ENCODE measurements at regions not wholly inside any gene's neighbourhood (a gene's known extent, or its start where the extent isn't known, plus 50 kb on each side); places are given as distances from the start of the nearest gene placed in this dataset.

DNA sequence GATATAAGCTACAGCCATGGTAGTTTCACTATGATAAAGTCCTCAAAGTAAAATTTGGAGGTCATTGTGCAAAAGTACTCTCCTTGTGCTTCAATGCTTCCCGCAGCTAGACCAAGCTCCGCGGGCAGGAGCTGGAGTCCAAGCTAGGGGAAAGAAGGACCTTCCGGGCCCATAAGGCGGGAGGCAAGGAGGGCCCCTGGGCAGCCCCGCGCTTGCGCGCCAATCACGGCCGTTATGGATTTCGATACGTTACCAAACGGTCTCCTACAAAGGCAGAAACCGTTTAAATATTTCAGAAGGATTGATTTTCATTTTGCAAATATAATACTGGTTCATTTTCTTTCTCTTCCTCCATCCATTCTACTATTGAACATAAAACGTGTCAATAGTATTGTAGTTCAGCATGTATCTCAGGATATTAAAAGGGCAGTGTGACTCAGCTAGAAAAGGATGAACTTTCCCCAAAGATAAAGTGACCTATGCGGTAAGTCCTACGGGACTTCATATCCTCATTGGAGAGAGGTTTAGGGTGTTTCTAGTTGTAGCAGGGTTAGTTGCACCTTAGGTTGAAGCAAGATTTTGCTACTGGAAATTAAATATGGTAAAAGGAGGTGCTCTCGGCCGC is 128.0 kb downstream of the KIF20B start:
- DNase-seq (ENCODE audit: extremely low read depth in 1 of 11, low read depth in 9 of 11, low spot score in 4 of 11) = no peak

DNA sequence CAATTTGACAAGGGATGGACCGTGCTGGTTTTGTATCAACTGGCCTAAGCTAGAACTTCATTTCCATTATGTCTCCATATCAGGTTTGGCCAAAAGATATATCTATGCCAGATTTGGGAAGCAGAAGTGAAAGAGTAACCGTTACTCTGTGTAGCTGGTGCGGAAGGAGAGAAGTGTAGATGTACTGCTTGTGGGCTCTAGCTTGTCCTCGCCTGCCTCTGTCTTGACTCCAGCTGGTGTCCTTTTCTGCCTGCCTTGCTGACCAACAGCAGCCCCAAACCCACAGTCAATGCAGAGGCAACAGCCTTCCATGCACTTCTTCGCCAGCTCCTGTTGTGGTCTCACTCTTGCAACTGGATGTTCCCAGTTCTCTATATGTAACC is 128.5 kb downstream of the KIF20B start:
- DNase-seq (ENCODE audit: extremely low read depth in 1 of 11, low read depth in 9 of 11, low spot score in 4 of 11) = no peak

DNA sequence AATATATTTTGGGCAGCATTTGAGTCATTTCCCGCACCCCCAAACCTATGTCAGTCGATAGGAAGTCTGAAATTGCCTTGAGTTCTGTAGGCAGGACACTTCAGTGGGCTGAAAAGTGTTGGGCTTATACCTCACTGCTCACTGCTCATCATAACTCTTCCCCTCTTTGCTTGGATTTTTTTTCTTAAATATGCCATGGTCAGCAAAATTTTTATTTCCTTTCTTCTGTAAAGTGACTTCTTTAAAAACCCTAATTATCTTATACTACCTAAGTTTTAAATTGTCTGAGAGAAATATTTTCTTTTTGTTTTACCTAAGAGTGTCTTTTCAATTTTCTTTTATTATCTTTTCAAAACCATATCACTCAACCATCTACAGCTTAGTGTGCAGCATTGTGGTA is 129.2 kb downstream of the KIF20B start:
- DNase-seq (ENCODE audit: extremely low read depth in 1 of 11, low read depth in 9 of 11, low spot score in 4 of 11) = no peak

DNA sequence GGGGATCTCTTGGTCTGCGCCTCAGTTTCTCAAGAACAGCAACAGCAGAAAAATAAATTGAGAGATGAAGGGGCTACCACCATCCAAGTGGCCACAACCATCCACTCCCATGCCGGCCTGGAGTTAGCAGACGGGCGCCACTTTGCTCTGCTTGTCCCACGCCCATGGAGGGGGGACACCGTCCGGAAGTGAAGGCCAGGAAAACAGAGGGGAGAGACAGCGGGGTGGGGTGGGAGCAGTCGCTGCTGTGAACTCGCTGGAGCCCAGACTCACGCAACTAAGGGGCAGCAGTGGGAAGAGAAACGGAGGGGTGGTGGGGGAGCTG is 135.4 kb downstream of the KIF20B start:
- peak in 1 of 11 donors; percentile 17 for DNase-seq (ENCODE audit: extremely low read depth in 1 of 11, low read depth in 9 of 11, low spot score in 4 of 11)

DNA sequence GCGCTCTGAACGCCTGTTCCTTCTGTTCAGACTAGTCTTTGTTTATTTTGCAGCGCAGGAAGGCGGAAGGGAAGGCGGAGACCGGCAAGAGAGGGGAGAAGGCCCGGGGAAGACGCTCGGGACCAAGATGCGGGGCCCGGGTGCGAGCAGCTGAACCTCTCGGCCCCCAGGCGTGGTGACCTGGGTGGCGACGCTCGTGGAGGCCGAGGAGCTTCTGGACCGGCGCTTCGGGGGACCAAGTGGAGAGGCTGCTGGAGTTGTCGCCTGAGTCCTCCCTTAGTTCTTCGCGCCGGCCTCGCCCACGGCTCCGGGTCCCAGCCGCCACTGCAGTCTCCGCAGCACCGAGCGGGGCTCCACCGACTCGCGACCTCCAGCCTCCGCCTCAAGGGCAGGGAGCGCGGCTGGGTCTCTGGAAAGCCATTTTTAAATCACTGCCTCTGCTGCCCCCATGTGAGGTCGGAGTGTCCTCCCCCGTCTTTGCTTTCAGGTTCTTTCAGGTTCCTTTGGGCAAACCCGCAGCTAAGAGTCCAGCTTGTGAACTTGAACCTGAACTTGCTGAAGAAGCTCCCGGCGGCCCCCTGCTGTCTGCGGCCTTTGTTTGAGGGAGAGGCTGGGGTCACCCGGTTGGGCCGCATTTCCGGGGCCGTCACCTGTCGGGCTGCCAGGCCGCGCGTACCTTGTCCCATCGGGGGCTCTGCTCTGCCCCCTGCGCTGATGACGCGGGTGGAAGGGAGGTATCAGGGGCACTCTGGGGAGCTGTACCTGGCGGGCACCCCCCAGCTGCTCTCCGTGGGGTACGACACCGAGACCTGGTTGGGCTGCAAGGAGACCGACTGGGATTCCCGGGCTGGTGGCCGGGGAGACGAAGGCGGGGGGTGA is 136.0 kb downstream of the KIF20B start:
- DNase-seq (ENCODE audit: extremely low read depth in 1 of 11, low read depth in 9 of 11, low spot score in 4 of 11) = peak in 6 of 11 donors; percentile 28 to 61 (median 38)

DNA sequence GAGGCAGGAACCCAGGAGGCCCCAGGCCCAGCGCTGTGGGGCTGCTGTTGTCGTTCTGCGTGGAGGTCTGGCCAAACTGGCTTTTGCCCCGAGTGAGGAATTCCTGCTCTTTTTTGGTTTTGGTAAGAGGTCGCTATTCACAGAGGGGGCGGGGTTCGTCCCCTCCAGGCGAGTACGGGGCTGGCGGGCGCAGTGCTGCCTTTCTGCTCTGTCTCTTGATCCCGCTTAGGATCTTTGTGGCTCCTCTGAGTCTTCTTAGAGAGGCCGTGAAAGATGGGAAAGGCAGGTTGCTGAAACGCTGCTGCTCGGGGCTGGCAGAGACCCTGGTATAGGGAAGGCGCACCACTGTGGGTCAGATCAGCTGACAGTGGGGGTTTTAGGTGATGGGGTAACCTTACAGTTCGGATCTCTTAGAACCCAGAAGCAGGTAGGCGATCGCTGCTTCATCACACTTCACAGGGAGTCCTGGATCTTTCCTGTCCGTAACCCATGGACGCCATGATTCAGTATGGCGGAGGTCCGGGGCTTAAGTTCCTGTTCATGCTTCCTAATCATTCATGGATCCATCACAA is 136.7 kb downstream of the KIF20B start:
- DNase-seq (ENCODE audit: extremely low read depth in 1 of 11, low read depth in 9 of 11, low spot score in 4 of 11) = peak in 1 of 11 donors; percentile 19

DNA sequence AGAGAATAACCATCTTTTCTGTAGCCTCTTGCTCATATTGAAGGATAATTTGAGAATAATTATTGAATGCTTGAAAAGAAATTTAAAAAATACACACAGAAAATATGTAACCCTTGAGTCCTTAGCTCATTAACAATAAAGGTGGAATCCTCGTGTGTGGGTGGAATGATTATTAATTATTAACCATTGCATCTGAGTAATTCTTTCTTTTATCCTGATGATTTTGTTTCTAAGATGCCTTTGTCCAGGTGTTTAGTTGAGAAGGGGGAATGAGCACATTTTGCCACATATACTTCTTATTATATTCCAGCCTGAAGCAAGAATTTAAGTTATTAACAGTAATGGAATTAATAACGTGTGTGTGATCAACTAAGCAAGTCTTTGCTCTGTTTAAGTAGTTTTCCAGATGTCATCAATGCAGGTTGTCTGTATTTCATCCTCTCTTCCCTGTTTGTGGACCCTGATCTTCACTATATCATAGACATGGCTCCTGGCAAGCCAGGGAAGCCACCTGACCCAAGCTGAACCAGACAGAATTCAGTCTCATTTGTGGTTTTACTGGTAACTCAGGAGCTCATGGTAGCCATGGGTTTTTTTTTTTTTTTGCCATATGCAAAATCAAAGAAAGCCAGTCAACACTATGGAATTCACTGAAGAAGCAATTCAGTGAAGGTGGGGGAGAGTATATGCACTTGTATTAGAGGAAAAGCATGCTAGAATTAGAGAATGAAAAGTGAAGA is 144.3 kb downstream of the KIF20B start:
- no peak for DNase-seq (ENCODE audit: extremely low read depth in 1 of 11, low read depth in 9 of 11, low spot score in 4 of 11)

DNA sequence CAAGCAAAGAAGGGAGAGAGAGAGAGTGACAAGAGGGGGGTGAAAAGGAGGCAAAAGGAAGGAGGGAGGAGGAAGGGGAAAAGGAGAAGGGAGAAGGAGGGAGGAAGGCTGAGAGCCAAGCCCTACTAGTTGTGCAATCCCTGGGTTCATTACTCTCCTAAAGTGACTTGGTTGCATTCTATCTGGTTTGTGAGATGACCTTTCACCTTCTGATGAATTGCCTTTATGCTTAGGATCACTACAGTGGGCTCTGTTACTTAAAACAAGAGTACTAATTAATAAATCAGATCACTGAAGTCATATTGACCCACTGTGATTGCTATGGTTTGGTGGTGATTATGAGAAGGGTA is 144.9 kb downstream of the KIF20B start:
- DNase-seq (ENCODE audit: extremely low read depth in 1 of 11, low read depth in 9 of 11, low spot score in 4 of 11) = no peak

DNA sequence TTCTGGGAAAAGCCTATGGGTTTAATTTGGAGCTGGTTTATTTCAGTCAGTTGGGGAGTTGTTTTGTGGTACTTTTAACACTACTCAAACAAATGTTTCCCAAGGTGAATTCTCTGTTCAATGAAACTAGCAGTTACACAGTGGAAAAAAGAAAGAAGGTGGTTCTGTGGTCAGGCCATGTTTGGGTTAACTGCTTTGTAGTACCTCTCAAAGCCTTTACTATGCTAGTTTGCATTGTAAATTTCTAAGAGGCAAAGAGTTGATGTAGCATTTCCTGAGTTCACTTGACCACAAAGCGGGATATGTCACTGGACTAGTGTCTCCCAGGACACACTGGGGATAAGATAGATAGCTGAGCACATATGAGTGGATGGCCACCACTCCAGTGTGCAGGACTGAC is 145.4 kb downstream of the KIF20B start:
- no peak for DNase-seq (ENCODE audit: extremely low read depth in 1 of 11, low read depth in 9 of 11, low spot score in 4 of 11)

DNA sequence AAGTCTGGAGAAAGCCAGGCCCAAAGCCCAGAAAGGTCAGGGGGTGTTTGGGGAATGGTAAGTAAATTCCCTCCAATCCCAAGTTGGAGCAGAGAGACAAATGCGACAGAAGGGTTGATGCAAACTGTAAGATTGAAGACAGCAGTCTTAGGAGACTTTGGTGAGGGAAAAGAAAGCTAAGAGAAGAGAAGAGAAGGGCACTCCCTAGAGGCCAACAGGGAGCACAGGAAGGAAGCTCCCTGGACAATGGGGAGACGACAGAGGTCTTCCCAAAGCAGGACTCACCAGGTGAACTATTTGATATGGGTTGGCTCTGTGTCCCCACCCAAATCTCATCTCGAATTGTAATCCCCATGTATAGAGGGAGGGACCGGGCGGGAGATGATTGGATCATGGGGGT is 151.5 kb downstream of the KIF20B start:
- DNase-seq (ENCODE audit: extremely low read depth in 1 of 11, low read depth in 9 of 11, low spot score in 4 of 11) = no peak

DNA sequence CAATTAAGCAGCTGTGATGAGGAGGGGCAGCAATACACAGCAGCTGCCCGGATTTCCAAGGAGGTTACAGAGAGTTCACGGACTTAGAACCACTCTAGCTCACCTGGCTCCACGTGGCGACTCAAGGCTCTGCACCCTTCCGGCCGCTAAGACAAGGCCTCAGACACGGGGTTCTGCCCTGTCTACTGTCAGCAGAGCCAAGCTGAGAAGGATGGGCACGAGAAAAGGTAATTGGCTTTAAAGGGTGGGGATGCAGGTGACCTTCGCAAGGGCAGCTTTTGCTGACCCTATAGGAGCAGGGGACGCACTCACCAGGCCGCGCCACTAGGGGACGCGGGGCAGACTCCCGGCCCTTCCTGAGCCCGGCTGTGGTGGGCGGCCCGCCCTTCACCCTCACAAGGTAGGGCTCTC is 152.4 kb downstream of the KIF20B start:
- DNase-seq (ENCODE audit: extremely low read depth in 1 of 11, low read depth in 9 of 11, low spot score in 4 of 11) = no peak

DNA sequence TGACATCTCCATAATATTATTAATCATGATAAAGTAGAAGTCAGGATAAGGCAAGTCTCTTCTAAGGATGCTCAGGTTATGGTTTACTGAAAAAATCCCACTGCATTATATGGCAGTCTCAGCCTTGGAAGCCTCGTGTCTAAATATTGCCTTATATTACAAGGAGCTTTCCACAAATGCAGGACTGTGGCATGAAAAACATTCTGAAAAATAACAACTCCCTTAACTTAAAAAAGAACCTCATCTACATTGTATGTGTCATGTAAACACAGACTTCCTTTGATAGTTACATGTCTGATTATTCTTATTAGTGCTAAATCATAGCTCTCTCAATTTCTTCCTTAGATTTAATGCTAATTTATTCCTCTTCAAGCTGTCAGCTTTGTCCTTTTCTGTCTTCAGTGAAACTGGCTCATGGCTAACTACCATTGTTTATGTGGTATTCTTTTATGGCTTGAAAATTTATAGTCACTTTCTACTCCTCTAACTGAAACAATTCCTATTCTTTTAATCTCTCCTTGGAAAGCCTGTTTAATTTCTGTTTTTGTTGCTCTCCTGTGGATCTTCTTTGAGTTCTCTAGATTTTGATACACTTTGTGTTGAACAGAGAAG is 156.1 kb downstream of the KIF20B start:
- no peak for DNase-seq (ENCODE audit: extremely low read depth in 1 of 11, low read depth in 9 of 11, low spot score in 4 of 11)

DNA sequence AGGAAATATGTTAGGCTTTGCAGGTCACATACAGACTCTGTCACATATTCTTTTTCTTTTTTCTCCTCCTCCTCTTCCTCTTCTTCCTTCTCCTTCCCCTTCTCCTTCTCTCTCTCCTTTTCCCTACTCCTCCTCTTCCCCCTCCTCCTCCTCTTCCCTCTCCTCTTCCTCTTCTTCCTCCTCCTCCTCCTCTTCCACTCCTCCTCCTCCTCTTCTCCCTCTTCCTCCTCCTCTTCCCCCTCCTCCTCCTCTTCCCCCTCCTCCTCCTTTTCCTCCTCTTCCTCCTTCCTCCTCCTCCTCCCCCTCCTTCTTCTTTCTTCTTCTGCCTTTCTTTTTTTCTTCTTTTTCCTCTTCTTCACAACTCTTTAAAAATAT is 159.8 kb downstream of the KIF20B start:
- no peak for DNase-seq (ENCODE audit: extremely low read depth in 1 of 11, low read depth in 9 of 11, low spot score in 4 of 11)

DNA sequence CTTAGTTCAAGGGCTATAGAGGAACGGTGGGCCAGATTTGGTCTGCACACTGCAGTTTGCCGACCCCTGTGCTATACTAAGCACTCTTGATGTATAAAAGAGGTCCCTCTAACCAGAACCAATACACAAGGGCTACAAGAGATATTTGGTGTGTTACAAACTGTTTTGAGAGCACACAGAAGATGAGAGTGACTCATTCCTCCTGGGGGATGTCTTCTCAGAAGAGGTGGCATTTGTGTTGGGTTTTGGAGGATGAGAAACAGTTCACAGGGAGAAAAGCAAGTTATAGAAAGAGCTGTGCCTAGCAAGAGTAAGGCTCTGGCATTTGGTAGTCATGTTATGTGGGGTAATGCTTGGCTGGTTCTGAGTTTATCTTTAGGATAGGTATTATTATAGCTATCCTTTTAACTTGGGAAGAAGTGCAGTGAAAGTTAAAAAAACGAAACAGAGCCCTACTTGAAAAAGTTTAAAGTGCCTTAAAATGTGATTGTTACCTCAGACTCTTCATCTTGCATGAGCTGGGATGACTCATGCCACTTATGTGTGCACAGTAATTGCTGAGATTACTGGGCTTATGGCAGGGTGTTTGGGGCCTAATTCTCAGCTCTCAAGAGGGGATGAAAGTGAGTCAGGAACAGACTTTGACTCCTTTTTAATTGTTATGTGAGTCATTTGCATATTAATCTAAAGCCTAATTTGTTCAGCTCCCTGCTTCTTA is 160.4 kb downstream of the KIF20B start:
- DNase-seq (ENCODE audit: extremely low read depth in 1 of 11, low read depth in 9 of 11, low spot score in 4 of 11) = no peak

DNA sequence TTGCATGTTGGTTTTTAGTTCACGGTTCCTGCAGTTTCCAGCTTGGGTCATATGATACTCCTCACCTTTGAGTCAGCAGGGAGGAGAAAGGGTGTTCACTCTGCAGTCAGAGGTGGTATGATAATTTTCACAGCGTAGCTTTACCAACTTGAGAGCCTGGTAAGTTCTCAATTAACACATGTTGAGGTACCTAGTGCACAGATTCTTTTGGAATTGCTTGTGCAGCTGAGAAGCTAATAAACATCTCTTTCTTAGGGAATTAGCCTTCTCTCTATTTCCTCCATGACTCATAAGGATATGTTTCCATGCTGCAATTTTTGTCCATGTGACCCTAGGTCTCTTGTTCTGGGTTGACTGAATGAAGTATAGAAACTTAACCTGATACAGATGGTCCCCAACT is 166.6 kb downstream of the KIF20B start:
- DNase-seq (ENCODE audit: extremely low read depth in 1 of 11, low read depth in 9 of 11, low spot score in 4 of 11) = no peak

DNA sequence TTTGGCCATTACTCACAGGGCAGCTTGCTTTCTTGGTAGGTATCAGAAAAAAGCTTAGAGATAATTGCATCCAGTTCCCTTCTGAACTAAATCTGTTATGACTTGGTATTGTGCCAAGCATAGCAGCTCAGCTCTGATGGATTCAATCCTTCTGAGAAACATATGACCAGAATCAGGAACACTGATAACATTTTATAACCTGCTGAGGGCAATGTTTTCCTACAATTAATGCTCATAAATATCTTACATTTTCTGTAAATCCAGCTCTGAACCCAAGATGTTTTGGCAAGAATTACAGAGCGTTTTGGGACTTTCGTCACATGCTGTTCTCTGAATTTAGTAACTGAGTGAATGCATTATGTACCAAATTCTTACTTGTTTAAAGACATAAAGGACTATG is 167.8 kb downstream of the KIF20B start:
- peak in 5 of 11 donors; percentile 31 to 55 (median 47) for DNase-seq (ENCODE audit: extremely low read depth in 1 of 11, low read depth in 9 of 11, low spot score in 4 of 11)

DNA sequence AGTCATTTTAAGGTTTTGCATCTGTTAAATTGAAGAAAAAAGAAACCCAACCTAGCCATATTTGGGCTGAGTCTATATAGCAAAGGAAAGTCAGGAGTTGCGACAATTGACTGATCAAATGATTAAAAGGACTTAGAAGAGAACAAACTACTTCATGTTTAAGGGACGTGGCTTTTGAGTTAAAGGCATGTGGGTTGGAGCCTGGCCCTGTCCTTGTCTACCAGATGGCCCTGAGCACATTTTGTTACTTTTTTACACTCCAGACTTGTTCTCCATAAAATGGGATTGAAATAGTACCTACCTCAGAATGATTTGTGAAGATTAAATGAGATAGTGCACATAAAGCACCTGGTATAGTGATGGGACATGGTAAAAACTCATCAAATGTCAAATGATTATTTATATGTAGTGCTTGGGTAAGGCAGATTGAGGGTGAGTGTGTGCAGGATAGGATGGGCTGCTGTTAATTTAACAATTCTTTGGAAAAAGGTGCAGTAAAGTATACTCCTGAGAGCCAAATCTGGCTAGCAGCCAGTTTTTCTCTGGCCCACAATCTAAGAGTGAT is 168.3 kb downstream of the KIF20B start:
- no peak for DNase-seq (ENCODE audit: extremely low read depth in 1 of 11, low read depth in 9 of 11, low spot score in 4 of 11)

DNA sequence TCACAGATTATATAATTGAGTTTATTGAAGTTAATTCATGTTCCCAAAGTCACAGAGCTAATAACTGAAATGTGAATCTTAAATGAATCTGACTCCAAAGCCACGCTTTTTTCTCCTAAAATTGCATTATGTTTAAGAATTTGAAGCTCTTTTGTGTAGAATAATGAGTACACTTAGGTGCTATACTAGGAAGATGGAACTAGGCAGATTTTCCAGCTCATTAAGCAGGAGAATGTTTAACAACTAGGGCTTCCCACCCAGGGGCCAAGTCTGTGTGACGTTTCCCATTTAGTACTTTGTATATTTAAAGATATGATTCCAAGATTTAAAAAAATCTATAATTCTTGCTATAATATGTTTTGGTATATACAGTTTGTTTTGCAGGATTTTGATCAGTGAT is 169.5 kb downstream of the KIF20B start:
- DNase-seq (ENCODE audit: extremely low read depth in 1 of 11, low read depth in 9 of 11, low spot score in 4 of 11) = no peak

DNA sequence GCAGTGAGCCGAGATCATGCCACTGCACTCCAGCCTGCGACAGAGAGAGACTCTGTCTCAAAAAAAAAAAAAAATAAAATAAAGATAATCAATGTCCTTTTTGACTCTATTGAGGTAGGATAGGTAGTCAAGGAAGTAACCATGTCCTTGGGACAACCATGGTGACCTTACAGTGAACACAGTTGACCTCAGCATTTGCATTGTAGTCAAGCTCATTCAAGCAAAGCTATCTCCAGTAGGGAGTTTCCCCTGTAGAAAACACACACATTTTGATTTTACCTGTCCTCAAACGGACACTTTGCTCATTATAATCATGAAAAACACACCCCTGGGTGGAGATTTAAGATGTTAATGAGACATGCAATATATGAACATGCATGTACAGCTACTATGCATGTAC is 171.7 kb downstream of the KIF20B start:
- no peak for DNase-seq (ENCODE audit: extremely low read depth in 1 of 11, low read depth in 9 of 11, low spot score in 4 of 11)
